Progenitor cell of endocrine pancreas (in vitro differentiated cells): ENCODE measurements at regions not wholly inside any gene's neighbourhood (a gene's known extent, or its start where the extent isn't known, plus 50 kb on each side); places are given as distances from the start of the nearest gene placed in this dataset.

ENCODE experiments used
- DNase-seq: peaks from one replicate; pipeline ENCODE4 v3.0.0; 2021; ENCODE audit warnings: low spot score; ENCODE audit not compliant: unreplicated experiment
- H3K27ac Mint-ChIP-seq: 2 replicates; pipeline ENCODE4 v1.8.0; 2021; ENCODE audit warnings: mild to moderate bottlenecking, moderate library complexity, mixed read lengths
- H3K27me3 Mint-ChIP-seq: 2 replicates; pipeline ENCODE4 v1.8.0; 2021; ENCODE audit warnings: mixed read lengths
- H3K36me3 Mint-ChIP-seq: 2 replicates; pipeline ENCODE4 v1.8.0; 2022; ENCODE audit warnings: mixed read lengths; ENCODE audit not compliant: insufficient read depth
- H3K4me1 Mint-ChIP-seq: 2 replicates; pipeline ENCODE4 v1.8.0; 2021; ENCODE audit warnings: low read depth, mixed read lengths
- H3K4me3 Mint-ChIP-seq: 2 replicates; pipeline ENCODE4 v1.8.0; 2021; ENCODE audit warnings: low read depth, mild to moderate bottlenecking, moderate library complexity, mixed read lengths
- H3K9me3 Mint-ChIP-seq: 2 replicates; pipeline ENCODE4 v1.8.0; 2021; ENCODE audit warnings: low read depth, mixed read lengths
- TF ChIP-seq, protein P1 (sequence below): fragments of 200-600 bp; sonication (generic); IDR thresholded peaks from one replicate; pipeline ENCODE4 v1.5.0; 2021; ENCODE audit warnings: antibody characterized with exemption, mild to moderate bottlenecking; ENCODE audit not compliant: unreplicated experiment

DNA sequence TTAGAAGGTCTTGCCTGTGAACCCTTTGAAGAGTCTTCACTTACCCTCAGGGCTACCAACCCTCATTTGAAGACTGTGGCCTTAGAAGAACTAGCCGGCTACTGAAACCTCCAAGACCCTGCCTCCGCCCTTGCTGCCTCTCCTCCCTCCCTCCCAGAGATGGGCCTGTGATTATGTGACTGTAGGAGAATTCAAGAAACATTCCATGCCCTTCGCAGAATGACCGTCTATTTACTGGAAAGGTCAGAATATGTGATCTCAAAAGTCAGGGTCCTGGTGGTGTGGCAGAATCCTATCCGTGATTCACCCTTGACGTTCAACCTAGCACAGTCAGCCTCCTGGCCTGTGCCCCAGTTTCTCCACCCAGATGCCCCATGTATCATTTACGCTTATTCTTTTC is 109.6 kb downstream of the CTNND1 start:
- DNase-seq = no peak
- Mint-ChIP-seq H3K4me3 (no peak overlapping the region), H3K36me3 (no peaks in the 10 kb centered on the region), H3K27me3 (no peaks in the 10 kb centered on the region), H3K9me3 (no peaks in the 10 kb centered on the region), H3K4me1 (peaks cover 3% of the 10 kb centered on the region), H3K27ac (no peak overlapping the region)
- TF ChIP-seq, protein P1, sequence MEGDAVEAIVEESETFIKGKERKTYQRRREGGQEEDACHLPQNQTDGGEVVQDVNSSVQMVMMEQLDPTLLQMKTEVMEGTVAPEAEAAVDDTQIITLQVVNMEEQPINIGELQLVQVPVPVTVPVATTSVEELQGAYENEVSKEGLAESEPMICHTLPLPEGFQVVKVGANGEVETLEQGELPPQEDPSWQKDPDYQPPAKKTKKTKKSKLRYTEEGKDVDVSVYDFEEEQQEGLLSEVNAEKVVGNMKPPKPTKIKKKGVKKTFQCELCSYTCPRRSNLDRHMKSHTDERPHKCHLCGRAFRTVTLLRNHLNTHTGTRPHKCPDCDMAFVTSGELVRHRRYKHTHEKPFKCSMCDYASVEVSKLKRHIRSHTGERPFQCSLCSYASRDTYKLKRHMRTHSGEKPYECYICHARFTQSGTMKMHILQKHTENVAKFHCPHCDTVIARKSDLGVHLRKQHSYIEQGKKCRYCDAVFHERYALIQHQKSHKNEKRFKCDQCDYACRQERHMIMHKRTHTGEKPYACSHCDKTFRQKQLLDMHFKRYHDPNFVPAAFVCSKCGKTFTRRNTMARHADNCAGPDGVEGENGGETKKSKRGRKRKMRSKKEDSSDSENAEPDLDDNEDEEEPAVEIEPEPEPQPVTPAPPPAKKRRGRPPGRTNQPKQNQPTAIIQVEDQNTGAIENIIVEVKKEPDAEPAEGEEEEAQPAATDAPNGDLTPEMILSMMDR = no peak

GRCh38 chr11:57873196-57873911 is 111.8 kb downstream of the CTNND1 start:
- H3K27ac Mint-ChIP-seq = no peak overlapping the region
- TF ChIP-seq, protein P1 = no peak

GRCh38 chr11:57874981-57875380 is 113.4 kb downstream of the CTNND1 start:
- Mint-ChIP-seq H3K9me3 (no peaks in the 10 kb centered on the region), H3K36me3 (no peaks in the 10 kb centered on the region), H3K4me1 (no peaks in the 10 kb centered on the region), H3K27ac (no peak overlapping the region), H3K27me3 (no peaks in the 10 kb centered on the region), H3K4me3 (no peak overlapping the region)
- TF ChIP-seq, protein P1 = no peak
- DNase-seq = no peak

More at GRCh38 chr11:57873196-57873911, 111.8 kb downstream of the CTNND1 start:
- H3K9me3 Mint-ChIP-seq = no peaks in the 10 kb centered on the region
- H3K4me3 Mint-ChIP-seq = no peak overlapping the region
- H3K36me3 Mint-ChIP-seq = no peaks in the 10 kb centered on the region
- no peaks in the 10 kb centered on the region for H3K4me1 Mint-ChIP-seq
- DNase-seq = no peak
- no peaks in the 10 kb centered on the region for H3K27me3 Mint-ChIP-seq

DNA sequence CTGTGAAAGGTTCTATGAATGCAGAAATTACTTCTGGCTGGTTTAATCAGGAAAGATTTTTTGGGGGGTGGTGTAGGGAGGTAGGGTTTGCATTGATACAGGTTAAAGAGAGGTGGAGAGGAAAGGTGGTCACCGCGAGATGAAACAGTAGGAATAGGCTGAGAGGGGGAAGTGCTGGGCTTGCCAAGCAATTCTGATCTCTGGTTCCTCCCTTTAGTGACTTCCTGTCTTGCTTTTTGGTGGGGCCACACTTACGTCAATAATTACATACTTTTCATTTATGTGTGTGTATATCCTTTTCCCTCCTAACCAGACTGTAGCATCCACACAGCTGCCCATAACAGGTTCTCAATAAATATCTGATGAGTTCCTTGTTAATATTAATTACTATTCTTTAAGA is 120.0 kb downstream of the CTNND1 start:
- no peak for DNase-seq
- no peaks in the 10 kb centered on the region for H3K36me3 Mint-ChIP-seq
- H3K27ac Mint-ChIP-seq = no peak overlapping the region
- no peak overlapping the region for H3K4me3 Mint-ChIP-seq
- no peaks in the 10 kb centered on the region for H3K4me1 Mint-ChIP-seq
- TF ChIP-seq, protein P1 = no peak
- no peaks in the 10 kb centered on the region for H3K27me3 Mint-ChIP-seq
- no peaks in the 10 kb centered on the region for H3K9me3 Mint-ChIP-seq

GRCh38 chr11:57883630-57884029 is 122.0 kb downstream of the CTNND1 start:
- no peaks in the 10 kb centered on the region for H3K4me1 Mint-ChIP-seq
- no peak overlapping the region for H3K27ac Mint-ChIP-seq
- TF ChIP-seq, protein P1 = no peak
- no peaks in the 10 kb centered on the region for H3K9me3 Mint-ChIP-seq
- H3K27me3 Mint-ChIP-seq = no peaks in the 10 kb centered on the region
- H3K36me3 Mint-ChIP-seq = no peaks in the 10 kb centered on the region
- H3K4me3 Mint-ChIP-seq = no peak overlapping the region
- DNase-seq = no peak
